Upper lobe of left lung (tissue), 4 donors: ENCODE measurements at regions not wholly inside any gene's neighbourhood (a gene's known extent, or its start where the extent isn't known, plus 50 kb on each side); places are given as distances from the start of the nearest gene placed in this dataset.

Experiments
- CTCF ChIP-seq, 6 experiments: fragments of 450-650 bp in 4 of 6; fragments of 200-600 bp in 2 of 6; sonication (generic) in 2 of 6; IDR thresholded peaks; one replicate each; pipeline ENCODE4 v1.5.1; 2016 to 2019; ENCODE audit warnings: antibody characterized with exemption in 6 of 6
- EP300 ChIP-seq, 4 donors: sonication (generic); formaldehyde crosslinking; IDR thresholded peaks; one replicate each; pipeline ENCODE4 v1.5.1; 2017; ENCODE audit warnings: antibody characterized with exemption in 4 of 4, control low read depth in 2 of 4
- POLR2A ChIP-seq, 4 donors: fragments of 450-650 bp; IDR thresholded peaks; one replicate each; pipeline ENCODE4 v1.5.1; 2016 to 2017; ENCODE audit warnings: antibody characterized with exemption in 4 of 4, mild to moderate bottlenecking in 2 of 4
- POLR2AphosphoS5 ChIP-seq, 2 donors: sonication (generic); formaldehyde crosslinking; IDR thresholded peaks; one replicate each; pipeline ENCODE4 v1.5.1; 2017; ENCODE audit warnings: antibody characterized with exemption in 2 of 2

DNA sequence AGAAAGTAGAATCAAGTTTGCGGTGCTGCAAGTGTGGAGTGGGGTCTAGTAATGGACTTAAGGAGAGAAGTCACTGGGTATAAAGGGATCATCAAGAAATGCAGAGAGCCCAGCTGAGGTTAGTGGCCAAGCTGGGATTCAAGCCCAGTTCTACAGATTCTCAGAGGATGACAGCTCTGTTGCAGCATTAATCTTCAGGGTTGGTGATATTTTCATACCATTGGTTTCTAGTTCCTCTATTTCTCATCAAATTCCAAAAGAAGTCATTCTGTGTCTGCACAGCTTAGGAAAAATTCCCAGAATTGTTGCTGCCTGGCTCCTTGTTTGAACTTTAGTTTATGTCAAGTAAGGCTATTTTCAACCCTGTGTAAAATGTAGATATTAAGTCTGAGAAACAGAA, 169.5 kb upstream of the NTF3 start:
- TF ChIP-seq EP300 (IDR thresholded peaks at IDR 0.05) (no peak), CTCF (IDR thresholded peaks at IDR 0.05) (no peak), POLR2AphosphoS5 (IDR thresholded peaks at IDR 0.05) (no peak), POLR2A (IDR thresholded peaks at IDR 0.05) (no peak)
